ENCODE measurements at regions not wholly inside any gene's neighbourhood (a gene's known extent, or its start where the extent isn't known, plus 50 kb on each side); places are given as distances from the start of the nearest gene placed in this dataset.
"Not testable (repeated sequence)": the region's sequence is repeated elsewhere in the genome, so short reads cannot be mapped to it uniquely, and the experiment has no call there.

GRCh38 chr6:115276881-115277565, 783.7 kb downstream of the FRK start:
- DNase-seq, result no peak

GRCh38 chr6:115272311-115272710, 788.4 kb downstream of the FRK start:
- no peak for DNase-seq

DNA sequence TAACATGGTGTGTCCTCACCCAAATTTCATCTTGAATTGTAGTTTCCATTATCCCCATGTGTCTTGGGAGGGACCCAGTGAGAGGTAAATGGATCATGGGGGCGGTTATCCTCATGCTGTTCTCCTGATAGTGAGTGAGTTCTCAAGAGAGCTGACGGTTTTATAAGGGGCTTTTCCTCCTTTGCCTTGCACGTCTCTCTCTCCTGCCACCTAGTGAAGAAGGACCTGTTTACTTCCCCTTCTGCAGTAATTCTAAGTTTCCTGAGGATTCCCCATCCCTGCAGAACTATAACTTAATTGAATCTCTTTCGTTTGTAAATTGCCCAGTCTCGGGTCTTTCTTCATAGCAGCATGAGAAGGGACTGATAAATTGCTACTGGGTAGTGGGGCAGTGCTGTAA, 789.3 kb downstream of the FRK start:
- no peak for DNase-seq

DNA sequence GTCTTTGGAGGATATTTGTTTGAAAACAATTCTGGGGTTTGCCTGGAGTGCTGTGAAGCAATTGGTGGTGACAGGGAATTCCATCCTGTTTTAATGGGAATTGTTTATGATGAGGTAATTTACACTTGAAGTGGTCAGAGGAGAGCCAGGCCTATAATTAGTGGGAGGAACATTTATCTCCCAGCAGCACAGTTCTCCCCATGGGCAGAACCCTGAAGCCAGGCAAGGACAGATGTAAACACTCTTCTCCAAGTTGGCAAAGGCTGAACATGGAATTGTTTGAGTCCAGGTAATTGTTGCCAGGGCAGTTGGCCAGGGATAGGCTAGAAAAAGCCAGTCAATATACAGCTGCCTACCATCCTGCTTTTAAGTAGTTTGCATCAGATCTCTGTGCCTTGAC, 789.7 kb downstream of the FRK start:
- DNase-seq, result no peak

GRCh38 chr6:115241373-115241772, 819.3 kb downstream of the FRK start:
- no peak for DNase-seq

DNA sequence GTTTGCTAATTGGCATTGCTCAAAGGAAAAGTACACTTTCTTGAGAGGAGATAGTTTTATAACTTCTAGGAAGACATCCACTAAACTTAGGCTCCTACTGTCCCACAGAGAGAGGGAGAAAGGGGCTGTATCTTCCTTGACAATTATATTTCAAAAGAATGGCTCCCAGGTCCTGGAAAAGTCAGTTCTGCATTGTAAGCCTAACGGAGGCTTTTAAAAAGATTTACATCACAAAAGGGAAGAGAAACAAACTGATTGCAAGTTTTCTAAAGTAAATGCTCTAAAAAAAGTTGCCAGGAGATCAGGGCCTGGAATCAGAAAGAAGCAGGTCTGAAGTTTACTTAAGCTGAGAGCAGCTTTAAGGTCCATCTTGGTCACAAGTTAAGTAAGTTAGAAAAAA, 839.5 kb downstream of the FRK start:
- DNase-seq, result no peak

DNA sequence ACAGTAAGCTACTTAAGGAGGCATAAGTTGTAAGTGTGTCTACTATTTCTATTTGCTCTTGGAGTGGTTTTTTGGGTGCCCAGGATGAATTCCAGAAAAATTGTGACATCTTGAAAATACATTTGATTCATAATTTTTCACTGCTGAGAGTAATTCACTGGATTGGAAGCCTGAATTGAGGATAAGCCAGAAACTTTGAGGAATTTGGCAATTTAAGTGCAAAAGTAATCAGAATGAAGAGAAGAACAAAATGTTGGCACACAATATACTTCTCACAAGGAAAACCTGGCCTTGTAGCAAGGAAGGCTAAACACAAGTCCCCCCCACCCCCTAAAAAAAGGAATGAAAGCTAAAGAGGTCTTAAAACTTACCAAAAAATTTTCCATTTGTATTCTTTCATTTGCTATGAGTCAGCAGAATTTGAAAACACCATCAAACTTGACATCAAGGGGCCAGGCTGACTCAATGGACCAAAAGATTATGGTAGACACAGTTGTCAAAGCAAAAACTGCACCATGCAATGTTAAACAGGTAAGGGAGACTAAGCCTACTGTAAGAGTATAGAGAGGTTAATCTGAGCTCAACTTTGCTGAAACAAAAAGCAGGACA, 840.0 kb downstream of the FRK start:
- DNase-seq, result no peak

DNA sequence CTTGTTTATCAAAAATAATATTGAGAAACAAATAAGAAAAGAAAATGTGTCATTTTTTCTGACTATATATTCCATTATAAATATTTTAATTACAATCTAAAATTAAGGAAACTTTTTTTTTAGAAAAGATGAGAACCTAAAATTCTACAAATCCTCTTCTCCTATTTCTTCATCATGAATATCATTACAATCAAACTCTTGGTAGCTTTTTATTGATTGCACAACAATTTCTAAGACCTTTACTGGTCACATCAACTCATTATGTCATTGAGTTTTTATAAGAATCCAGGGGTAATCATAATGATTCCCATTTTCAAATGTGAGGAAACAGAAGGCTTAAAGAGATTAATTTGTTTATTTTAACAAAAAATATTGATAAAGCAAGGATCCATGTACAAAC, 841.0 kb downstream of the FRK start:
- DNase-seq, result no peak

DNA sequence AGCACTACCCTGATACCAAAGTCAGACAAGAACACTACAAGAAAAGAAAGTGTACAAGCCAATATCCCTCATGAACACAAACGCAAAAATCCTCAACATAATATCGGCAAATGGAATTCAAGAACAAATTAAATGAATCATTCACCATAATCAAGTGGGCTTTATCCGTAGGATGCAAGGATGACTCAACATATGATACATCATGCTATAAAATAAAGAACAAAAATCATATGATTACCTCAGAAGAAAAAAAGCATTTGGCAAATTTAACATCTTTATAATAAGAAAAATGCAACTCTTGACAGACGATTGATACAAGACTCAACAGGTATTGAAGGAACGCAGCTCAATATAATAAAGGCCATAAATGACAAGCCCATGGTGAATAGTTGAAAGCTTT, 843.9 kb downstream of the FRK start:
- DNase-seq, result no peak

- no peak for DNase-seq
These were observed 846.4 kb downstream of the FRK start for GRCh38 chr6:115214283-115214682.

DNA sequence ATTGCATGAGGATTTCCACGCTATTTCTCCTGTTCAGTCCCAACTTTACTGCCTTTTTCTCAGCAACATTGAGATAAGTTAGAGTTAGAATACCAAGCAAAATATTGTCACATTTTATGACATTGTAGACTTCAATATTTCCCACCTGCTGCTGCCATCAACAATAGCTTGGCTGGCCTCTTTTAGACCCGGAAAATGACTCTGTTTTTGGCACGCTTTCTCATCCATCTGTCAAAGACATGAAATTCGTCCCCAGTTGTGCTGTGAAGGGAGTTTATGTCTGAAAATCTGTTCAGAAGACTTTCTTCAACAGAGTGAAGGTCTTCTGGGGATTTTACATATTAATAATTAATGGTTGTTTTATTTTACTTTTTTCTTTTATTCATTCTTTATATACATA, 857.3 kb downstream of the FRK start:
- DNase-seq, result no peak

DNA sequence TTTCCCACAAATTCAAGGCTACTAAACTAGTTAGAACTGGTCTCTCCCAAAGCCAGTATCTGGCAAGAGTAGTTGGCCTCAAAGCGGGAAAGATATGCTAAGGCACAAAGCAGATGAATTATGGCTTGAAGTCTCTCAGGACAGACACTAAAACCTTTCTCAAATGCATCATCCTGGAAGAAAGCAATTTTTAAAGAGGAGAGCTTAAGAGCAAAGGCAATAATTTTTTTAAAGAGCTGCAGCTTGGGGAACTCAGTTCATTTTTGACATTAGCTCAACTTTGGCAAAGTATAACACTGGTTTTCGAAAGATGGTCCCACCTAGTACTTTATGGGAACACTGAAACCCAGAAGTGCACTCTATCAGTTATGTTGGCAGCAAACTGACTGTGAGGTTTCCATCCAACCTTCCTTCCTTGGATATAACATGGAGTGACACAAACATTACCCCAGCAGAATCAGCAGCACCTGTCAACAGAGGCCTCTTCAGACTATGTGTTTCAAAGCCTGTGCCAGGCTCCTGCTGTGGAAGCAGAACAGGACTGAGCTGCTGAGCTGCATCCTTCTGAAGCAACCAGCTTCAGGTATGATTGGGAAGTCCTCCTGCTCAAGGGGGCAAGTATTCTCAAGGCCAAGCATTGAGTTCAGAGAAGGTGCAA, 852.3 kb upstream of the HS3ST5 start:
- no peak for DNase-seq

- DNase-seq, result no peak
These were observed 849.2 kb upstream of the HS3ST5 start for GRCh38 chr6:115191989-115192388.

DNA sequence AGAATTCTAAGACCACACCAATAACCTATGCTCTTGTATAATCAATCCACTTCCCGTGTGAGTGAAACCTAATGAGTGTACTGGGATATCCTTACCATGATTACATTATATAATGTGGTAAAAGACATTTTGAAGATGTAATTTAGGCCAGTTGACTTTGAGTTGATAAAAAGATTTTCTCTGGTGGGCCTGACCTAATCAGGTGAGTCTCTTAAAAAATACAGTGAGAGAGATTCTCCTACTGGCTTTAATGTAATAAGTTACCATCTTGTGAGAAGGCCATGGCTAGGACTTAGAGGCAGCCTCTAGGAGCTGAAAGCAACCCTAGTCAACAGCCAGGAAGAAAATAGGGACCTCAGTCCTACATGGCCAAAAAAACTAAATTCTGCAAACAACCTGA, 847.7 kb upstream of the HS3ST5 start:
- no peak for DNase-seq

- DNase-seq, result not testable (repeated sequence)
These were observed 832.6 kb upstream of the HS3ST5 start for GRCh38 chr6:115175456-115175855.

DNA sequence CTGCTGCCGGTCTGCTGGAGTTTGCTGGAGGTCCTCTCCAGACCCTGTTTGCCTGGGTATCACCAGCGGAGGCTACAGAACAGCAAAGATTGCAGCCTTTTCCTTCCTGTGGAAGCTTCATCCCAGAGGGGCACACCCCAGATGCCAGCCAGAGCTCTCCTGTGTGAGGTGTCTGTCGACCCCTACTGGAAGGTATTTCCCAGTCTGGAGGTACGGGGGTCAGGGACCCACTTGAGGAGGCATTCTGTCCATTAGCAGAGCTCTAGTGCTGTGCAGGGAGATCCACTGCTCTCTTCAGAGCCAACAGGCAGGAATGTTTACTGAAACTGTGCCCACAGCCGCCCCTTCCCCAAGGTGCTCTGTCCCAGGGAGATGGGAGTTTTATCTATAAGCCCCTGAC, 823.1 kb upstream of the HS3ST5 start:
- DNase-seq, result not testable (repeated sequence)

GRCh38 chr6:115159733-115160132, 816.9 kb upstream of the HS3ST5 start:
- DNase-seq, result no peak

DNA sequence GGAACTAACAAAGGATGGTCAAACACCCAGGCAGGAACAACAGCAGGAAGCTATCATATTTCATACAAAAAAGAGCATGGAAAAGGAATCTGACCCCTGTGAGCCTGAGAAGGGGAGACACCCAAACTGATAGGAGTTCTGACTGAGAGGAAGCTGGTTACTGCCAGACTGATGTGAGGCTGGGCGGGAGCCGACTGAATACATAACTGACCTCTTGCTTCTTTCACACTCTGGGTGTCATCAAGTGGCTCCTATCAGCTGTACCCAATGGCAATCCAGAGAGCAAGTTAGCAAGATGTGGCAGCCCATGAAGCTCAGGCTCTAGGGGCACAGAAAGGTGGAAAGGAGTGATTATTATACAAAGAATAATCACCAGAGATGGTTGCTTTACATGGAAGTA, 795.1 kb upstream of the HS3ST5 start:
- DNase-seq, result no peak

GRCh38 chr6:115133790-115134189, 791.0 kb upstream of the HS3ST5 start:
- DNase-seq, result no peak

DNA sequence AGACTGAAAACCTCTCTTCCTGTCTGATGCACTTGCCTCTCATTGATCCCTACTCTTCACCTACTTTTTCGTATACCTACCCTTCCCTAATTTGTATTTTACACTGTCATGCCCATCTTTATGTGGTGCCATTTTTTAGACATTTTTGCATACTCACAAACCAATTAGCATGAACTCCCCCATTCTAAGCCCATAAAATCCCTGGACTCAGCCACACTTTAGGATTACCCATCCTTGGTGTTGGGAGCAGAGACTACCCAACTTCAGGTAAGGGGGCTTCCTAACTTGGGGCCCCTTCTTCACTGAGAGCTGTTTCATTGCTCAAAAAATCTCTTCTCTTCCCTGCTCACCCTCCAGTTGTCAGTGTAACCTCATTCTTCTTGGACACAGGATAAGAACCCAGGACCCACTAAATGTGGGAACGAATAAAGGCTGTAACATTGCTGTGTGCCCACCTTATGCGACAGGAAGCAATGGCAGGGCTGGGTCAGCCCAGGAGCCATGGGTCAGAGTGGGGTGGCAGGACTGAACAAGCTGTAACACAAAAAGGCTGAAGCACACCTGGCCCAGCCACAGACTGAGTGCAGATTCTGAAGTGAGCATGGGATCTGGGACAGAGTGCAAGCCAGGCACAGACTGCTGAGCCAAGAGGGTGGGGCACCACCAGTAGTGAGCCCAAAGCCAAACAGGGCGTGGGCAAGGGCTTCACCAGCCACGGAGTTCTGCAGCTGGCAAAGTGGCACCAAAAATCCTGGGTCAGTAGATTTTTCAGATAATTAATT, 789.1 kb upstream of the HS3ST5 start:
- DNase-seq, result no peak

GRCh38 chr6:115121513-115121912, 778.7 kb upstream of the HS3ST5 start:
- DNase-seq, result not testable (repeated sequence)

DNA sequence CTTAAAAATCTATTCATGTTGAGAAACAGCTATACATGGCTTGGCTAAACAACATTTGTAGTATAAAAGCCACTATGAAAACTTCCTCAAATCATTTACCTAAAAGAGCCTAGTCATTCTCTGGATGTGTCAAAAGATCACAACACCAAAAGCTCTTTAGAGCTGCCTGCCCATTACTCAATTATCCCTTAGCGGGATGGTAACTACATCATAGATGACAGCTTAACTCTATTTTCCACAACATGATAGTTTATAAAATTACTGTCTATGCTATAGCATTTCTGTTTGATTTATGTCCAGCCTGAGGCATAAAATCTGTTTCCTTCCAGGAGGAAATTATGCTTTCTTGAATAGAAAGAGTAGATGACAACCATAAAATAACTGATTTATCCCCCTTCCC, 777.6 kb upstream of the HS3ST5 start:
- DNase-seq, result no peak
